ENCODE measurements at regions not wholly inside any gene's neighbourhood (a gene's known extent, or its start where the extent isn't known, plus 50 kb on each side); places are given as distances from the start of the nearest gene placed in this dataset.

- TF ChIP-seq CTCF (conservative IDR thresholded peaks at IDR 0.05) (no peak; the same call in 1 of the 2 replicates), ZFX (IDR thresholded peaks at IDR 0.05) (no peak)
Observed at GRCh38 chr1:221845650-221846371, 103.9 kb upstream of the DUSP10 start.

Data from C4-2B (cell line).